GM23338 (cell line): ENCODE measurements at regions not wholly inside any gene's neighbourhood (a gene's known extent, or its start where the extent isn't known, plus 50 kb on each side); places are given as distances from the start of the nearest gene placed in this dataset.

ENCODE experiments used
- ATAC-seq: fragments of 200-7000 bp; cut with Tn5 transposase; 3 replicates; pipeline ENCODE4 v1.9.1; 2020
- DNase-seq: peaks from one replicate; pipeline ENCODE4 v3.0.0-alpha.2; 2015; ENCODE audit warnings: low spot score
- H2AFZ ChIP-seq: fragments of 200-600 bp; sonication (generic); 2 replicates; pipeline ENCODE4 v1.8.0; 2016; ENCODE audit warnings: antibody characterized with exemption, mild to moderate bottlenecking, moderate library complexity
- H3F3A ChIP-seq: fragments of 200-600 bp; sonication (generic); replicated peaks from 2 replicates; pipeline ENCODE4 v1.8.0; 2017; ENCODE audit warnings: antibody characterized with exemption, mixed run types, low read depth
- H3K27ac ChIP-seq: fragments of 200-600 bp; sonication (generic); 2 replicates; pipeline ENCODE4 v1.6.1; 2016; ENCODE audit warnings: low read depth
- H3K27me3 ChIP-seq: fragments of 200-600 bp; sonication (generic); 2 replicates; pipeline ENCODE4 v1.8.0; 2016; ENCODE audit warnings: mild to moderate bottlenecking, mixed run types, moderate library complexity; ENCODE audit not compliant: insufficient read depth
- H3K36me3 ChIP-seq: fragments of 200-600 bp; sonication (generic); 2 replicates; pipeline ENCODE4 v1.8.0; 2016; ENCODE audit warnings: mild to moderate bottlenecking; ENCODE audit not compliant: insufficient read depth
- H3K4me1 ChIP-seq: fragments of 200-600 bp; sonication (generic); 2 replicates; pipeline ENCODE4 v1.8.0; 2016; ENCODE audit warnings: mild to moderate bottlenecking, moderate library complexity; ENCODE audit not compliant: insufficient read depth
- H3K4me2 ChIP-seq: fragments of 200-600 bp; sonication (generic); 2 replicates; pipeline ENCODE4 v1.7.1; 2017; ENCODE audit warnings: mixed run types
- H3K4me3 ChIP-seq: fragments of 200-600 bp; sonication (generic); 2 replicates; pipeline ENCODE4 v1.6.1; 2016; ENCODE audit warnings: mixed run types
- H3K79me2 ChIP-seq: fragments of 200-600 bp; sonication (generic); replicated peaks from 2 replicates; pipeline ENCODE4 v1.8.0; 2017; ENCODE audit warnings: mild to moderate bottlenecking; ENCODE audit not compliant: insufficient read depth
- H3K9me2 ChIP-seq: fragments of 200-600 bp; sonication (generic); 2 replicates; pipeline ENCODE4 v1.8.0; 2017; ENCODE audit not compliant: insufficient read depth
- H4K20me1 ChIP-seq: fragments of 200-600 bp; sonication (generic); replicated peaks from 2 replicates; pipeline ENCODE4 v1.8.0; 2017; ENCODE audit warnings: mild to moderate bottlenecking; ENCODE audit not compliant: insufficient read depth
- H3K27ac Mint-ChIP-seq: 2 replicates; pipeline ENCODE4 v1.8.0; 2020; ENCODE audit warnings: inconsistent platforms, mild to moderate bottlenecking, moderate library complexity, mixed read lengths
- H3K27me3 Mint-ChIP-seq: 3 replicates; pipeline ENCODE4 v1.8.0; 2022; ENCODE audit warnings: low read depth, mild to moderate bottlenecking, moderate library complexity, mixed read lengths, inconsistent platforms; ENCODE audit not compliant: insufficient read depth, poor library complexity
- H3K36me3 Mint-ChIP-seq: 3 replicates; pipeline ENCODE4 v1.8.0; 2021; ENCODE audit warnings: low read depth, mild to moderate bottlenecking, inconsistent platforms, moderate library complexity, mixed read lengths
- H3K4me1 Mint-ChIP-seq: 3 replicates; pipeline ENCODE4 v1.8.0; 2020; ENCODE audit warnings: mild to moderate bottlenecking, inconsistent platforms, mixed read lengths
- H3K4me3 Mint-ChIP-seq: 3 replicates; pipeline ENCODE4 v1.8.0; 2021; ENCODE audit warnings: moderate library complexity, mild to moderate bottlenecking, inconsistent platforms, mixed read lengths
- H3K9me3 Mint-ChIP-seq: 3 replicates; pipeline ENCODE4 v1.8.0; 2020; ENCODE audit warnings: moderate library complexity, mild to moderate bottlenecking, inconsistent platforms, mixed read lengths
- CREB1 ChIP-seq: fragments of 250-450 bp; sonication (Bioruptor Pico); IDR thresholded peaks from 2 replicates; pipeline ENCODE4 v1.5.0; 2020; ENCODE audit warnings: low read depth, mild to moderate bottlenecking, moderate library complexity
- CTCF ChIP-seq, 2 experiments: fragments of 200-600 bp in 1 of 2; sonication (generic) in 1 of 2; conservative IDR thresholded peaks; 2 replicates each; pipeline versions ENCODE4 v1.5.1 to v1.6.1; 2016 to 2017; ENCODE audit warnings: antibody characterized with exemption in 2 of 2, low read depth in 2 of 2, mild to moderate bottlenecking in 2 of 2, moderate library complexity in 1 of 2
- ETS1 ChIP-seq: IDR thresholded peaks from 2 replicates; pipeline ENCODE4 v1.6.1; 2016; ENCODE audit warnings: antibody characterized with exemption
- EZH2 ChIP-seq: fragments of 200-600 bp; sonication (generic); IDR thresholded peaks from one replicate; pipeline ENCODE4 v1.8.0; 2017; ENCODE audit warnings: antibody characterized with exemption, mild to moderate bottlenecking, low read depth; ENCODE audit not compliant: unreplicated experiment
- EZH2phosphoT487 ChIP-seq: fragments of 200-600 bp; sonication (generic); IDR thresholded peaks from one replicate; pipeline ENCODE4 v1.8.1; 2018; ENCODE audit warnings: antibody characterized with exemption; ENCODE audit not compliant: unreplicated experiment
- JUNB ChIP-seq: IDR thresholded peaks from one replicate; pipeline ENCODE4 v1.6.1; 2016; ENCODE audit warnings: antibody characterized with exemption; ENCODE audit not compliant: unreplicated experiment
- NANOG ChIP-seq: IDR thresholded peaks from 2 replicates; pipeline ENCODE4 v1.6.1; 2016; ENCODE audit warnings: antibody characterized with exemption, borderline replicate concordance
- POLR2AphosphoS5 ChIP-seq: IDR thresholded peaks from 2 replicates; pipeline ENCODE4 v1.6.1; 2016; ENCODE audit warnings: antibody characterized with exemption, low read depth
- REST ChIP-seq: IDR thresholded peaks from one replicate; pipeline ENCODE4 v1.6.1; 2018; ENCODE audit warnings: antibody characterized with exemption; ENCODE audit not compliant: unreplicated experiment
- STAT1 ChIP-seq: IDR thresholded peaks from one replicate; pipeline ENCODE4 v1.6.1; 2016; ENCODE audit warnings: antibody characterized with exemption; ENCODE audit not compliant: unreplicated experiment
- ZNF114 ChIP-seq: fragments of 250-450 bp; sonication (Bioruptor Pico); IDR thresholded peaks from 2 replicates; pipeline ENCODE4 v1.5.0; 2020; ENCODE audit warnings: mild to moderate bottlenecking, moderate library complexity
- ZNF331 ChIP-seq: fragments of 250-450 bp; sonication (Bioruptor Pico); IDR thresholded peaks from 2 replicates; pipeline ENCODE4 v1.5.0; 2020; ENCODE audit warnings: low read depth, mild to moderate bottlenecking, moderate library complexity
- ZNF462 ChIP-seq: fragments of 250-450 bp; sonication (Bioruptor Pico); IDR thresholded peaks from 2 replicates; pipeline ENCODE4 v1.5.0; 2020; ENCODE audit warnings: mild to moderate bottlenecking, moderate library complexity

GRCh38 chr1:238611406-238611805, 720.7 kb upstream of the ZP4 start:
- Mint-ChIP-seq H3K36me3 (no peaks in the 10 kb centered on the region), H3K9me3 (no peaks in the 10 kb centered on the region), H3K27me3 (no peaks in the 10 kb centered on the region), H3K4me3 (no peak overlapping the region), H3K27ac (no peak overlapping the region), H3K4me1 (peaks cover 2% of the 10 kb centered on the region; the same call in 2 of the 3 replicates)
- peaks cover 11% of the 10 kb centered on the region; the same call in 1 of the 2 replicates for H3K9me2 ChIP-seq
- no peak overlapping the region for H2AFZ ChIP-seq
- no peaks in the 10 kb centered on the region for H3K4me1 ChIP-seq
- TF ChIP-seq ZNF114 = no peak
- TF ChIP-seq POLR2AphosphoS5 = no peak
- TF ChIP-seq CREB1 (CRISPR knock-in tag) = no peak
- no peak for TF ChIP-seq ZNF331 (CRISPR knock-in tag)
- no peak for TF ChIP-seq STAT1
- no peak for TF ChIP-seq EZH2
- TF ChIP-seq JUNB = no peak
- TF ChIP-seq EZH2phosphoT487 = no peak
- no peak for TF ChIP-seq NANOG
- no peak for TF ChIP-seq ZNF462 (CRISPR knock-in tag)
- TF ChIP-seq CTCF (conservative IDR thresholded peaks at IDR 0.05; ENCODE audit: low read depth in 2 of 2) = no peak
- no peak for TF ChIP-seq ETS1
- no peak for TF ChIP-seq REST
- no peaks in the 10 kb centered on the region for H3K79me2 ChIP-seq
- no peak overlapping the region for H3K27ac ChIP-seq
- no peak overlapping the region for H3K4me3 ChIP-seq
- DNase-seq (no peak), ATAC-seq (no peak)
- no peaks in the 10 kb centered on the region for H3K27me3 ChIP-seq
- no peaks in the 10 kb centered on the region for H4K20me1 ChIP-seq
- H3K4me2 ChIP-seq = no peak overlapping the region
- H3F3A ChIP-seq = no peaks in the 10 kb centered on the region
- no peaks in the 10 kb centered on the region for H3K36me3 ChIP-seq
